GM12892 (cell line): ENCODE measurements at regions not wholly inside any gene's neighbourhood (a gene's known extent, or its start where the extent isn't known, plus 50 kb on each side); places are given as distances from the start of the nearest gene placed in this dataset.

Experiments
- POLR2A ChIP-seq: IDR thresholded peaks from 2 replicates; pipeline ENCODE4 v1.6.1; 2011; ENCODE audit warnings: low read depth, low read length, control low read depth
- POLR2AphosphoS5 ChIP-seq: IDR thresholded peaks from 2 replicates; pipeline ENCODE4 v1.6.1; 2011; ENCODE audit warnings: low read depth, low read length, control low read depth
- TAF1 ChIP-seq: IDR thresholded peaks from 2 replicates; pipeline ENCODE4 v1.6.1; 2011; ENCODE audit warnings: low read depth, mild to moderate bottlenecking, control low read depth, low read length, borderline replicate concordance

DNA sequence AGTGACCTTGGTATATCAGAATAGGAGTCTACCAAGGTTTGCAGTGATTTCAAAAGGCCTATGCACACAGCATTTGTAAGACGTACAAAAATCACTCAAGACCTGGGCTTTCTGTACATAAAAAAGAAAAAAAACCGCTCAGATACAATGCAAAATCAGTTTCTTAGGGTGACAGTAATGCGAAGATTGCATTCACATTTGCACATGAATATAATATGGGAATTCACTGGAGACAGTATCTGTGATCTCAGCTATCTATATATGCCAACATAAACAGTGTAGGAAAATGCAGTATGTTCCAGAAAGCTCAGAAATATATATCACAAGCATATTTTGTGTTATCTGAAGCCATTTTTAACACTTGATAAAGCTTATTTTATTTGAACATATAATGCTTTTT is 176.4 kb upstream of the MYOCD start:
- TF ChIP-seq POLR2A: no peak
- TF ChIP-seq POLR2AphosphoS5: no peak
- TF ChIP-seq TAF1: no peak
